Testis (tissue), 2 donors: ENCODE measurements at regions not wholly inside any gene's neighbourhood (a gene's known extent, or its start where the extent isn't known, plus 50 kb on each side); places are given as distances from the start of the nearest gene placed in this dataset.

Source experiments
- CTCF ChIP-seq, 3 experiments: fragments of 450-650 bp in 2 of 3; fragments of 200-600 bp in 1 of 3; sonication (generic) in 1 of 3; IDR thresholded peaks; one replicate each; pipeline ENCODE4 v1.5.1; 2016 to 2019; ENCODE audit warnings: antibody characterized with exemption in 3 of 3, mild to moderate bottlenecking in 2 of 3, moderate library complexity in 1 of 3
- POLR2A ChIP-seq: fragments of 450-650 bp; IDR thresholded peaks from one replicate; pipeline ENCODE4 v1.6.1; 2017; ENCODE audit warnings: antibody characterized with exemption, mild to moderate bottlenecking, moderate library complexity

DNA sequence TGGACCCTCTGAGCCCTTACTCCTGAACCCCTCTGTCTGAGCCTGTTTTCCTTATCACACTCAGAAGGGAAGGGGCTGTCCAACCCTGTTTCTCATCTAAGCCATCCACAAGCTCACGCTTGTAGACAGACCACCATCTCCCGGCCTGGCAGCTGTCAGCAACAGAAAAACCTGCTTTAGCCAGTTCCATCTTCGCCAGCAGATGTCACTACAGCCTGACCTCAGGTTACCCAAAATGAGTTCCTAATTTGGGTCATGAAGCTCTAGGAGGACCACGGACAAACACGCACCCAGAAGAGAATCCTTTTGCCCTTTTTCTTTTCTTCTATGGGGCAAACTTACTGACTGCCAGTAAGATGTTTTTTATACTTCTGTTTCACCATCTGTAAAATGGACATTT lies 445.4 kb downstream of the BCOR start:
- TF ChIP-seq CTCF (IDR thresholded peaks at IDR 0.05) = no peak
- no peak for TF ChIP-seq POLR2A
